ENCODE measurements at regions not wholly inside any gene's neighbourhood (a gene's known extent, or its start where the extent isn't known, plus 50 kb on each side); places are given as distances from the start of the nearest gene placed in this dataset.

DNA sequence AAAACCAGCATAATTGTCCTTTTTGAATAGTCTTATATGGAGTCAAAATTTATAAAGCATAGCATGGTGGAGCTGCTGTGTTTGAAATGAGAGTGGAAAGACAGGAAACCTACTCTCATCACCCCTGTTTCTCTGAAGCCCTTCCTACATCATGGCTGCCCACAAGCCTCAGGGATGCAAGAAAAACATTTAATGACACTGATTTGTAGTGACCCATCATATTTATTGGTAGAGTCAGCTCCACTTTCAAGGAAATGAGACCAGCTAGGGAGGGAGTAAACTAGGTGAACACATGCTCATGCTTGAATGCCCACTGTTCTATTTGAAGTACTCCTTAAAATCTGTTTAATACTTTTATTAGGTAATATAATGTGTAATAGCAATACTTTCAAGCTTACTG is 494.3 kb upstream of the KCNMB2 start:
- Histone ChIP-seq H3F3A (ENCODE audit: insufficient read depth, low read length) (no peaks in the 10 kb centered on the region), H3K9ac (ENCODE audit: low read length) (no peak overlapping the region), H3K9me2 (replicated peaks; ENCODE audit: insufficient read depth, low read length) (no peaks in the 10 kb centered on the region), H3K4me3 (ENCODE audit: low read length) (no peak overlapping the region), H3K4me1 (ENCODE audit: low read length) (no peaks in the 10 kb centered on the region), H3K36me3 (replicated peaks; ENCODE audit: insufficient read depth, low read length) (no peaks in the 10 kb centered on the region), H3K79me2 (ENCODE audit: low read length) (no peaks in the 10 kb centered on the region), H4K20me1 (ENCODE audit: insufficient read depth, low read length) (no peaks in the 10 kb centered on the region), H2AFZ (ENCODE audit: low read length) (no peak overlapping the region), H3K9me3 (replicated peaks; ENCODE audit: insufficient read depth, low read length) (no peaks in the 10 kb centered on the region), H3K4me2 (ENCODE audit: low read depth, low read length) (no peak overlapping the region), H3K27ac (ENCODE audit: low read length) (no peak overlapping the region), H3K27me3 (replicated peaks; ENCODE audit: insufficient read depth, low read length) (no peaks in the 10 kb centered on the region)
- DNase-seq, result no peak
- TF ChIP-seq CTCF (IDR thresholded peaks at IDR 0.05; ENCODE audit: low read length) (no peak), EZH2phosphoT487 (IDR thresholded peaks at IDR 0.05; ENCODE audit: low read length) (no peak), EZH2 (optimal IDR thresholded peaks at IDR 0.05; ENCODE audit: low read depth, low read length) (no peak)

DNA sequence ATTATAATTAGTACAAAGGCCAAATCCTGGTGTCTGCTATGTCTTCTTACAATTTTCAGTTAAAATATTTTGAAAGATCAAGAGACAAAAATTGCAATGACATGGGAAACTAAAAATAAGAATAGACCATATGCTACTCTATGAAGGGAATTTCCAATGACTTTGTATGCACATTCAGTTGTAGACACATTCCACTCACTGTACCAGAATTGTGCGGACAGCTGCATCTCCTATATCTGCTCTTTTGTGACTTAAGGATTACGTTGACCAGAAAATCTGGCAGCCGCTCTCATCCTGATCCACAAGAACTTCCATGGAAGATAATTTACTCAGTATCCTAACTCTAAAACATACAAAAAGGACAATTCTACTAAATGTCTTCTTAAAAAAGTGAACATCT is 493.9 kb upstream of the KCNMB2 start:
- Histone ChIP-seq H3K9me2 (replicated peaks; ENCODE audit: insufficient read depth, low read length) (no peaks in the 10 kb centered on the region), H3K9ac (ENCODE audit: low read length) (no peak overlapping the region), H3K4me1 (ENCODE audit: low read length) (no peaks in the 10 kb centered on the region), H3K27ac (ENCODE audit: low read length) (no peak overlapping the region), H3K27me3 (replicated peaks; ENCODE audit: insufficient read depth, low read length) (no peaks in the 10 kb centered on the region), H3K4me3 (ENCODE audit: low read length) (no peak overlapping the region), H3K4me2 (ENCODE audit: low read depth, low read length) (no peak overlapping the region), H4K20me1 (ENCODE audit: insufficient read depth, low read length) (no peaks in the 10 kb centered on the region), H2AFZ (ENCODE audit: low read length) (no peak overlapping the region), H3K36me3 (replicated peaks; ENCODE audit: insufficient read depth, low read length) (no peaks in the 10 kb centered on the region), H3K79me2 (ENCODE audit: low read length) (no peaks in the 10 kb centered on the region), H3K9me3 (replicated peaks; ENCODE audit: insufficient read depth, low read length) (no peaks in the 10 kb centered on the region), H3F3A (ENCODE audit: insufficient read depth, low read length) (no peaks in the 10 kb centered on the region)
- no peak for DNase-seq
- no peak for TF ChIP-seq EZH2 (optimal IDR thresholded peaks at IDR 0.05; ENCODE audit: low read depth, low read length)
- TF ChIP-seq EZH2phosphoT487 (IDR thresholded peaks at IDR 0.05; ENCODE audit: low read length), result no peak
- TF ChIP-seq CTCF (IDR thresholded peaks at IDR 0.05; ENCODE audit: low read length), result no peak

DNA sequence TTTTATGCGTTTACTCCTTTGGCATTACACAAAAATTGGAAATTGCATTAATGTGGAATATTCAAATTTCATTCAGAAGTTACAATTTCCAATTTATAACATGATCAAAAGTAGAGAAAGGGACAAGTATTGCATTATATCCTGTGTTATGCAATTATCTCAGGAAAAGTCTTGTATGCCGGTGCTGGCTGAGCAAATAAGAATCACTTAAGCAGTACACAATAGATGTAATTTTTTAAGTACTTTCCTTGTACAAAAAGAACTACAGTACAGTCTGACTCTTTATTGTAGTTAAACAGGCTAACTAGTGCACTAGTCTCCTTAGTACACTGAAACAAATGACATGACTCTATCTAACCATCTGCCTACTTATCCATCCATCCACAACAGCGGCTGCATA is 493.2 kb upstream of the KCNMB2 start:
- Histone ChIP-seq H3K27me3 (replicated peaks; ENCODE audit: insufficient read depth, low read length) (no peaks in the 10 kb centered on the region), H3K9me2 (replicated peaks; ENCODE audit: insufficient read depth, low read length) (no peaks in the 10 kb centered on the region), H3K4me1 (ENCODE audit: low read length) (no peaks in the 10 kb centered on the region), H3K9me3 (replicated peaks; ENCODE audit: insufficient read depth, low read length) (no peaks in the 10 kb centered on the region), H3F3A (ENCODE audit: insufficient read depth, low read length) (no peaks in the 10 kb centered on the region), H3K4me3 (ENCODE audit: low read length) (no peak overlapping the region), H3K79me2 (ENCODE audit: low read length) (no peaks in the 10 kb centered on the region), H4K20me1 (ENCODE audit: insufficient read depth, low read length) (no peaks in the 10 kb centered on the region), H3K27ac (ENCODE audit: low read length) (no peak overlapping the region), H3K36me3 (replicated peaks; ENCODE audit: insufficient read depth, low read length) (no peaks in the 10 kb centered on the region), H3K9ac (ENCODE audit: low read length) (no peak overlapping the region), H2AFZ (ENCODE audit: low read length) (no peak overlapping the region), H3K4me2 (ENCODE audit: low read depth, low read length) (no peak overlapping the region)
- no peak for TF ChIP-seq CTCF (IDR thresholded peaks at IDR 0.05; ENCODE audit: low read length)
- TF ChIP-seq EZH2 (optimal IDR thresholded peaks at IDR 0.05; ENCODE audit: low read depth, low read length), result no peak
- TF ChIP-seq EZH2phosphoT487 (IDR thresholded peaks at IDR 0.05; ENCODE audit: low read length), result no peak
- DNase-seq, result no peak

Data from MM.1S (cell line).